ENCODE measurements at regions not wholly inside any gene's neighbourhood (a gene's known extent, or its start where the extent isn't known, plus 50 kb on each side); places are given as distances from the start of the nearest gene placed in this dataset.

- H3K27me3 ChIP-seq = no peaks in the 10 kb centered on the region
- H3K4me3 ChIP-seq (ENCODE audit: low read depth, low read length) = no peak overlapping the region
- DNase-seq = no peak
- H3K9me3 ChIP-seq = no peaks in the 10 kb centered on the region
- TF ChIP-seq, protein P1, sequence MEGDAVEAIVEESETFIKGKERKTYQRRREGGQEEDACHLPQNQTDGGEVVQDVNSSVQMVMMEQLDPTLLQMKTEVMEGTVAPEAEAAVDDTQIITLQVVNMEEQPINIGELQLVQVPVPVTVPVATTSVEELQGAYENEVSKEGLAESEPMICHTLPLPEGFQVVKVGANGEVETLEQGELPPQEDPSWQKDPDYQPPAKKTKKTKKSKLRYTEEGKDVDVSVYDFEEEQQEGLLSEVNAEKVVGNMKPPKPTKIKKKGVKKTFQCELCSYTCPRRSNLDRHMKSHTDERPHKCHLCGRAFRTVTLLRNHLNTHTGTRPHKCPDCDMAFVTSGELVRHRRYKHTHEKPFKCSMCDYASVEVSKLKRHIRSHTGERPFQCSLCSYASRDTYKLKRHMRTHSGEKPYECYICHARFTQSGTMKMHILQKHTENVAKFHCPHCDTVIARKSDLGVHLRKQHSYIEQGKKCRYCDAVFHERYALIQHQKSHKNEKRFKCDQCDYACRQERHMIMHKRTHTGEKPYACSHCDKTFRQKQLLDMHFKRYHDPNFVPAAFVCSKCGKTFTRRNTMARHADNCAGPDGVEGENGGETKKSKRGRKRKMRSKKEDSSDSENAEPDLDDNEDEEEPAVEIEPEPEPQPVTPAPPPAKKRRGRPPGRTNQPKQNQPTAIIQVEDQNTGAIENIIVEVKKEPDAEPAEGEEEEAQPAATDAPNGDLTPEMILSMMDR (IDR thresholded peaks at IDR 0.05; ENCODE audit: low read depth, low read length) = no peak
- H3K36me3 ChIP-seq = no peaks in the 10 kb centered on the region
- no peaks in the 10 kb centered on the region for H3K4me1 ChIP-seq
These were observed 405.9 kb upstream of the HS6ST1 start for GRCh38 chr2:128724547-128724946.

DNA sequence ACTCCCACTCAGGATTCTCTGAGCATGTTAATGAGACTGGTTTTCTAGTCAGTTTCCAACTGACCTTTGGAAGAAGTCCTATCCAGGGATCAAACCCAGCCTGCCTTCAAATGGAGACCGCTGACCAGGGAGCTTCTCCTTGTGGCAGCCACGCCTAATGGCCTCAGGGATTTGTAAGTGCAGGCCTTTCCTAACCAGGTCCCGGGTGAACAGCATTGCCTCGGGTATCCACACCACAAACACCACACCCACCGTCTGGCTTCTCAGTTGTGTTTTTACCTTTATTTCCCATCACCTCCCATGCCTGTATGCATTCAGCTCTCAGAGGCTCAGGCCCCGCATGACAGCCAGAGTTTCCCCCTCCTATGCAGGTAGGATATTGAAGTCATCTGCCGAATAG lies 406.3 kb upstream of the HS6ST1 start:
- Histone ChIP-seq H3K27me3 (no peaks in the 10 kb centered on the region), H3K36me3 (no peaks in the 10 kb centered on the region), H3K4me1 (no peaks in the 10 kb centered on the region), H3K4me3 (ENCODE audit: low read depth, low read length) (no peak overlapping the region), H3K9me3 (no peaks in the 10 kb centered on the region)
- TF ChIP-seq, protein P1 (IDR thresholded peaks at IDR 0.05; ENCODE audit: low read depth, low read length) = no peak
- DNase-seq = no peak

GRCh38 chr2:128726236-128726635 lies 407.6 kb upstream of the HS6ST1 start:
- DNase-seq = no peak
- no peaks in the 10 kb centered on the region for H3K9me3 ChIP-seq
- no peaks in the 10 kb centered on the region for H3K4me1 ChIP-seq
- no peak overlapping the region for H3K4me3 ChIP-seq (ENCODE audit: low read depth, low read length)
- no peaks in the 10 kb centered on the region for H3K27me3 ChIP-seq
- TF ChIP-seq, protein P1 (IDR thresholded peaks at IDR 0.05; ENCODE audit: low read depth, low read length) = no peak
- H3K36me3 ChIP-seq = no peaks in the 10 kb centered on the region

- H3K4me3 ChIP-seq (ENCODE audit: low read depth, low read length) = no peak overlapping the region
- H3K27me3 ChIP-seq = no peaks in the 10 kb centered on the region
- no peaks in the 10 kb centered on the region for H3K4me1 ChIP-seq
- TF ChIP-seq, protein P1 (IDR thresholded peaks at IDR 0.05; ENCODE audit: low read depth, low read length) = no peak
- DNase-seq = no peak
- no peaks in the 10 kb centered on the region for H3K9me3 ChIP-seq
- no peaks in the 10 kb centered on the region for H3K36me3 ChIP-seq
These were observed 408.2 kb upstream of the HS6ST1 start for GRCh38 chr2:128726911-128727310.

GRCh38 chr2:128727404-128727803 lies 408.7 kb upstream of the HS6ST1 start:
- no peak overlapping the region for H3K4me3 ChIP-seq (ENCODE audit: low read depth, low read length)
- H3K4me1 ChIP-seq = no peaks in the 10 kb centered on the region
- no peak for DNase-seq
- TF ChIP-seq, protein P1 (IDR thresholded peaks at IDR 0.05; ENCODE audit: low read depth, low read length) = no peak
- H3K27me3 ChIP-seq = no peaks in the 10 kb centered on the region
- H3K9me3 ChIP-seq = no peaks in the 10 kb centered on the region
- H3K36me3 ChIP-seq = no peaks in the 10 kb centered on the region

DNA sequence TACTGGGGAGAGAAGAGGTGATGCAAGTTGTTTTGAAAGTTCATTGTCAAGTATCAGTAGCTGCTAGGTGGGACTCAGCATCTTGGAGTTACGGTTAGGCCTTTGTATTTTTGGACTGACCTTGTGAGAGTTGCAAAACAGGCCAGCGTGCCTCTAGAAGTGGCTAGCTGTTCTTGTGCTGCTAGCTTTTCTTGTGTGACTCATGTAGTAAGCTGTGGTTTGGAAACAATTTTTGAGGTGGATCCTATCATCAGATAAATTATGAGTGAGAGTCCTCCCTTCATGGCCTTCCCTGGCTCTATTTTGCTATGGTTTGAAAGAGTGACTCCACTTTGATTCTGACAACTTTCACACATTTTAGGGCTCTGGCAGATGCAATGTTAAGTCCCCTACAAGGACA lies 409.2 kb upstream of the HS6ST1 start:
- TF ChIP-seq, protein P1 (IDR thresholded peaks at IDR 0.05; ENCODE audit: low read depth, low read length) = no peak
- DNase-seq = no peak
- H3K27me3 ChIP-seq = no peaks in the 10 kb centered on the region
- H3K4me3 ChIP-seq (ENCODE audit: low read depth, low read length) = no peak overlapping the region
- H3K4me1 ChIP-seq = no peaks in the 10 kb centered on the region
- H3K9me3 ChIP-seq = no peaks in the 10 kb centered on the region
- H3K36me3 ChIP-seq = no peaks in the 10 kb centered on the region
